D341Med (cell line): ENCODE measurements at regions not wholly inside any gene's neighbourhood (a gene's known extent, or its start where the extent isn't known, plus 50 kb on each side); places are given as distances from the start of the nearest gene placed in this dataset.
"Not testable (repeated sequence)": the region's sequence is repeated elsewhere in the genome, so short reads cannot be mapped to it uniquely, and the experiment has no call there.

Source experiments
- DNase-seq: peaks from one replicate; pipeline ENCODE4 v3.0.0; 2012; ENCODE audit warnings: low spot score

- no peak for DNase-seq
Measured at GRCh38 chr4:44978020-44978419, 251.7 kb upstream of the GNPDA2 start.

GRCh38 chr4:44965435-44966095 is 239.2 kb upstream of the GNPDA2 start:
- DNase-seq, result no peak

GRCh38 chr4:44964086-44964485 is 237.7 kb upstream of the GNPDA2 start:
- not testable (repeated sequence) for DNase-seq

GRCh38 chr4:44961001-44961755 is 234.8 kb upstream of the GNPDA2 start:
- DNase-seq, result no peak

- no peak for DNase-seq
Measured at GRCh38 chr4:44931720-44932119, 205.4 kb upstream of the GNPDA2 start.

GRCh38 chr4:44928785-44929184 is 202.4 kb upstream of the GNPDA2 start:
- no peak for DNase-seq

GRCh38 chr4:44927399-44928380 is 201.3 kb upstream of the GNPDA2 start:
- DNase-seq, result peak; percentile 53

- no peak for DNase-seq
Measured at GRCh38 chr4:44916411-44916810, 190.1 kb upstream of the GNPDA2 start.

- DNase-seq, result no peak
Measured at GRCh38 chr4:44914748-44915147, 188.4 kb upstream of the GNPDA2 start.

- DNase-seq, result no peak
Measured at GRCh38 chr4:44914223-44914622, 187.9 kb upstream of the GNPDA2 start.

GRCh38 chr4:44912980-44913379 is 186.6 kb upstream of the GNPDA2 start:
- DNase-seq, result no peak

- no peak for DNase-seq
Measured at GRCh38 chr4:44908565-44908964, 182.2 kb upstream of the GNPDA2 start.

GRCh38 chr4:44872246-44872645 is 145.9 kb upstream of the GNPDA2 start:
- DNase-seq, result no peak

- DNase-seq, result no peak
Measured at GRCh38 chr4:44871133-44871532, 144.8 kb upstream of the GNPDA2 start.

GRCh38 chr4:44869985-44870384 is 143.6 kb upstream of the GNPDA2 start:
- DNase-seq, result no peak

GRCh38 chr4:44869222-44869882 is 143.0 kb upstream of the GNPDA2 start:
- no peak for DNase-seq

- no peak for DNase-seq
Measured at GRCh38 chr4:44861756-44862155, 135.4 kb upstream of the GNPDA2 start.

GRCh38 chr4:44859477-44859876 is 133.1 kb upstream of the GNPDA2 start:
- no peak for DNase-seq

GRCh38 chr4:44848466-44848865 is 122.1 kb upstream of the GNPDA2 start:
- DNase-seq, result no peak

GRCh38 chr4:44845993-44846392 is 119.6 kb upstream of the GNPDA2 start:
- DNase-seq, result no peak

GRCh38 chr4:44845309-44845708 is 119.0 kb upstream of the GNPDA2 start:
- DNase-seq, result no peak

GRCh38 chr4:44842531-44842930 is 116.2 kb upstream of the GNPDA2 start:
- no peak for DNase-seq
